GM19239 (cell line): ENCODE measurements at regions not wholly inside any gene's neighbourhood (a gene's known extent, or its start where the extent isn't known, plus 50 kb on each side); places are given as distances from the start of the nearest gene placed in this dataset.

Experiments used
- DNase-seq: peaks from one replicate; pipeline ENCODE4 v3.0.0; 2011; ENCODE audit warnings: low spot score; ENCODE audit not compliant: insufficient read length
- FAIRE-seq: peaks from 2 replicates; lab custom pipeline; 2011; peaks lifted over from hg19 to GRCh38; lab: Jason Lieb, UNC

DNA sequence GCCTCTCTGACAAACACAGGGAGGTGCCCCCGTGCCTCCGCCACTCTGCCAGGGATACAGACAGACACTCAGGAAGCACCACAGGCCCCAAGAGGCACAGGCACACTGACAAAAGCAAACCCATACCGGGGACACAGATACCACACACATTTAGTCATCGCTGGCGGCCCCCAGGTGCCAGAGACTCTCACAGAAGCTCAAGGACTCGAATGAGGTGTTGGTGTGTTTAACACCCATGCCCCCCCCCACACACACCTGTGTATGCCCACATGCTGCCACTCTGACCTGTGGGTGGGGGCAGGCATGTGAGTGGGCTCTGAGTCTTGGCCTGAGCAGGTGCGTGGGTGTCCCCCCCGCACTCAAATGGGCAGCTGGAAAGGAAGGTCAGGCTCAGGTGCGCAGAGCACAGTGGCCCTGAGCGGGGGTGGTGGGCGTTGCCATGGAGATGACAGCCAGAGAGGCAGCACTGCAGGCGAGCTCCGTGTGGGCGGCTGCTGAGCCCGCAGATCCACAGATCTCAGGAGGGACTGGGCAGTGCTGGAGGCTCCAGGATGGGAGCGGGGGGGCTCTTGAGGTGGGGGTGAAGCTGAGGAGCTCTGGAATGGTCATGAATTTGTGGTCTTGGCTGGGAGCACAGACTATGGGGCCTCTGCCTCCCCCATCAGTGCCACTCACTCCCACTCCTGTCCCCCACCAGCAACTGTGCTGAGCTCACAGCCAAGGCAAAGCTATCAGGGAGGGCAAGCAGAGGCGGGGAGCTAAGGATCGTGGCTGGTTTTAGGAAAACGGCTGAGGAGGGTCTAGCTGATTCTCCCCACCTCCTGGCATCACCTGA, 73.9 kb upstream of the TAF1B start:
- no peak for FAIRE-seq
- DNase-seq = no peak

GRCh38 chr2:9770006-9770307, 73.3 kb upstream of the TAF1B start:
- FAIRE-seq = no peak

DNA sequence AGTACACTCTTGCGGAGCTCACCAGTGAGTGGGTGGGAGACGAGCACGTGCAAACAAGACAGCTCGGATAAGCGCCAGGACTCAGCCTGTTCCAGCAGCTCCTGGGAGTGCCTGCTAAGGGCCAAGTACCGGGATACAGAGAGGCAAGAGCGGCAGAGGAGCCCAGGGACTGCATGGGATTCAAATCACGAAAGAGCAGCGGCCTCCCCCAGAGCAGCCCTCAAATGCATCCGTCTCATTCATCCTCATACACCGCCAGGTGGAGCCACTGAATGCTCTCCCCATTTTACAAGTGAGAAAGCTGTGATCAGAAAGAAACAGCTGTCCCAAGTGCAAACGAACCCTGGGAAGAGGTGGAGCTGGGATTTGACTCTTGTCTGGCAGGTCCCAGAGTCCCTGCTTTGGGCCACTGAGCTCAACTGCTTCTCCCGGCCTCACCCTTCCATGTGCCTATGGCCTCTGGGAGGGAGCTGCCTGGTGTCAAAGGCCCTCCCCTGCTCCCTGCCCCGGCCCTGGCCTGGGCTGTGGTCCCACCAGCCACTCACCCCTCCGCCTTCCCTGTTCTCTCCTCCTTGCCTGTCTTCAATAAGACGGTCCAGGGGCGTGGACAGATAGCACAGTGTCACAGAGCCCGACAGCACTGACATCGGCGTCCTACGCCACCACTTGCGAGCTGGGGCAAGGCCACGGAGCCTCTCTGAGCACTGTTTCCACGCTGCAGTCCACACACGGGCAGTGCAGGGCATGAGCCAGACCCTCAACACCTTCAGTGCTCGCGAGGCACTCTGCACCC, 72.8 kb upstream of the TAF1B start:
- peak; percentile 52 for DNase-seq
- FAIRE-seq = no peak

More at GRCh38 chr2:9770006-9770307, 73.3 kb upstream of the TAF1B start:
- DNase-seq = no peak

- DNase-seq = no peak
Measured at GRCh38 chr2:9771101-9771449, 72.2 kb upstream of the TAF1B start.

DNA sequence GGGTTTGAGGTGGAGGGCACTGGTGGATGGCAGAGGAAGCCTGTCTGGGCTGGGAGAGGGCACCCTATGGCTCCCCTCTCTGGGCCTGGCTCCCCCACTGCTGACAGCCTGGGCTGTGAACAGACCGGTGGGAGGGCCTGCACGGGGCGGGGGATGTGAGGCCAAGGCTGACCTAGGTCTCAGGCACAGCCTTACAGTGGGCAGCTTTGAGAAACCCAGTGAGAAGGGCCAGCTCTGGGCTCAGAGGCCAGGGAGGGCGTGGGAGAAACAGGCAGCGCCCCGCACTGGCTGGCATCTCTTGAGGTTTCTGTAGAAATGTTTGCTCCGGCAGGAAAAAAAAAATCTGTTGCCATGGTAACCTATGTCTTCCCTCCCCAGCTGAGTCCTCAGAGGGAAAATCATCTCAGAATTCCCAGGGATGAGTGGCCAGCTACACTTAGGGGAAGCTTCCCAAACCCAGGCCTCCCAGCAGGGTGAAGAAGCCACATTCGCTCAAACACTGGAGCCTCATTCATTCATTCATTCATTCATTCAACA, 71.7 kb upstream of the TAF1B start:
- DNase-seq (no peak), FAIRE-seq (no peak)

More at GRCh38 chr2:9771101-9771449, 72.2 kb upstream of the TAF1B start:
- no peak for FAIRE-seq

- no peak for DNase-seq
- FAIRE-seq = no peak
Measured at GRCh38 chr2:9772035-9772998, 71.0 kb upstream of the TAF1B start.

GRCh38 chr2:9772999-9773902, 70.0 kb upstream of the TAF1B start:
- FAIRE-seq (no peak), DNase-seq (no peak)

DNA sequence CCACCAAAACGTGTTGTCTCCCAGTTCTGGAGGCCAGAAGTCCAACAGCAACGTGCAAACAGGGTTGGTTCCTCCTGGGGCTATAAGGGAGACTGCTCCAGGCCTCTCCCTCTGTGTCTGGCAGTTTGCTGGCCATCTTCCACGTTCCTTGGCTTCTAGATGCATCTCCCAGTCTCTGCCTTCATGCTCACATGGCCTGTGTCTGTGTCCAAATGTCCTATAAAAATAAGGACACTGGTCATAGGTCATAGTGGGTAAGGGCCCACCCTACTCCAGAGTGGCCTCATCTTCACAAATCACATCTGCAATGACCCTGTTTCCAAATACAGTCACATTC, 69.4 kb upstream of the TAF1B start:
- DNase-seq (no peak), FAIRE-seq (no peak)

DNA sequence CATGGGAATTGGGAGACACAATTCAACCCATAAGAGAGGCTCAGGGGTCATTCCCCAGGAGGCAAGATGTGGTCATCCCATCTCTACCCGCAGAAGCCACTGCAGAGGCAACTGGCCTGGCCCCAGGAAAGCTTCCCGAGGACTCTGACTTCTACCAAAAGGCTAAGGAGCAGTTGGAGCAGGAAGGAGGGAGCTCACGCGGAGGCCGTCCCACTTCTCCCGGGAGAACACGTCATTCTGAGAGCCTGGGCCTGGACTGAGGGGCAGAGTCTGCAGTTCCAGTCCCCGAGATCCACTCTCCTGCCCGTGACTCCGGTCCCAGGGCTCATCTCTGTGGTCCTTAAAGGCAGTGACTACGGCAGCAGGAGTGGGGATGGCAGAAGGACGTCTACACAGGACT, 69.0 kb upstream of the TAF1B start:
- FAIRE-seq (no peak), DNase-seq (no peak)

GRCh38 chr2:9775351-9775750, 67.9 kb upstream of the TAF1B start:
- DNase-seq (no peak), FAIRE-seq (no peak)

- FAIRE-seq = no peak
- no peak for DNase-seq
Measured at GRCh38 chr2:9775999-9776712, 67.1 kb upstream of the TAF1B start.

- DNase-seq (no peak), FAIRE-seq (no peak)
Measured at GRCh38 chr2:9777081-9777480, 66.2 kb upstream of the TAF1B start.

- FAIRE-seq = no peak
Measured at GRCh38 chr2:9778012-9778411, 65.3 kb upstream of the TAF1B start.

GRCh38 chr2:9778471-9779316, 64.6 kb upstream of the TAF1B start:
- FAIRE-seq (no peak), DNase-seq (no peak)

More at GRCh38 chr2:9778012-9778411, 65.3 kb upstream of the TAF1B start:
- no peak for DNase-seq

DNA sequence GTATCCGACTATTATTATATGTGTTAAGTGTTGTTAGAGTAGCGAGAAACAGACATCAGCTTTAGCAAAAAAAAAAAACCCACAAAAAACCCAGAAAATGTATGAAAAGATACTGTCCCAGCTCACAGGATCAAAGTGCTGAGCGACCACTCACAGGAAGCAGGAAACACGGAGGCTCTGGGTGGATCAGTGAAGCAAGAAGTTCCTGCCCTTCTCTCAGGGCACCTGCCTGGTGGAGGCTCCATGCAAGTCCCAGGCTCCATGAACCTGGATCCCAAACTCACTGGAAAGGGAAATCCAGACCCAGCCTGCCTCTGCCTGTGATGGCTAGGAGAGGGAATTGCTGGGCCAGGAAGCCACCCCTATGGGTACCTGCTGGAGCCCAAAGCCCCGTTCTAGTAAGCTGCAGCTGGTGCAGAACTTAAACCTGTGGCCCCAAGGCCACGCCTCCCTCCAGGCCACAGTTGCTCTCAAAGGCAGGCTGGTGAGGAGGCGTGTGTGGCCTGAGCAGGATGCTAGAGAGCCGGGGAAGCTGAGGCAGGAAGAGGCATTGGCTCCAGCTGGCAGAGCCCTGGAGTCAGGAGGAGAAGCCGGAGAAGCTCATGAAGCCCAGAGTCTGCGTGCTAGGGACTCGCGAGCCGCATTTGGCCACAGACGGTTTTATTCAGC, 63.5 kb upstream of the TAF1B start:
- no peak for FAIRE-seq

DNA sequence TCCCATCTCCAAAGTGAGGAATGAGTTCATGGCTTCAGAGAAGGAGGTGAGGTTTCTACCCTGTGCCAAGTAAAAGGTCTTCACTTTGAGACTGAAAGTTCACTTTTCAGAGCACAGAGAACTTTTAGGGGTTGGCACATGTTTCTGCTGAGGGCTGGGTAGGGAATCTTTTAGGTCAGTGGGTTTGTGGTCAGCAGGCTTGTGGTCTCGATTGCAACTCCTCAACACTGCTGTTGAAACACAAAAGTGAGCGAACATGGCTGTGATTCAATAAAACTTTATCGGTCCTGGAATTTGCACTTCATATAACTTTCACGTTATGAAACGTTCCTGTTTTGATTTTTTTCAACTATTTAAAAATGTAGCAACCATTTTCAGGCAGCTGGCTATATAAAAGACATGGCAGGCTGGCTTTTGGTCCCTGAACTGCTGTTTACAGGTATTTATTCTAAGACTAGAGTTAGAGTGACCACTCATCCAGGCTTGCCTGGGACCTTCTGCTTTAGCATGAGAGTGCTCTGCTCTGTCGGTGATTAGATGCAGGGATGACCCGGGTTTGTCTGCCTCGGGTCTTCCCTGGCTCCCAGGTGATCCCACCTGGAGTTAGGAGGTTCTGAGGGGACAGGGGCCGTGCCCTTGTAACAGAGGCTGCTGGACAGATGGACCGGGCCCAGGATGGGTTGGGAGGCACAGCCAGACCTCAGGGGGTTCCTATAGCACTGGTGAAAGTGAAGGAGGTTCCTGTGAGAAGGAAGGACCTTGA, 62.7 kb upstream of the TAF1B start:
- FAIRE-seq (no peak), DNase-seq (no peak)

More for the DNA sequence above, 63.5 kb upstream of the TAF1B start:
- DNase-seq = peak; percentile 45

- FAIRE-seq (no peak), DNase-seq (no peak)
Measured at GRCh38 chr2:9781252-9781651, 62.0 kb upstream of the TAF1B start.
